NCI-H526 treated with DMSO at 0.1 percent for 48 hours (cell line): ENCODE measurements at regions not wholly inside any gene's neighbourhood (a gene's known extent, or its start where the extent isn't known, plus 50 kb on each side); places are given as distances from the start of the nearest gene placed in this dataset.

ENCODE experiments used
- DNase-seq: peaks from one replicate; lab custom pipeline; 2025; lab: John Stamatoyannopoulos, UW

DNA sequence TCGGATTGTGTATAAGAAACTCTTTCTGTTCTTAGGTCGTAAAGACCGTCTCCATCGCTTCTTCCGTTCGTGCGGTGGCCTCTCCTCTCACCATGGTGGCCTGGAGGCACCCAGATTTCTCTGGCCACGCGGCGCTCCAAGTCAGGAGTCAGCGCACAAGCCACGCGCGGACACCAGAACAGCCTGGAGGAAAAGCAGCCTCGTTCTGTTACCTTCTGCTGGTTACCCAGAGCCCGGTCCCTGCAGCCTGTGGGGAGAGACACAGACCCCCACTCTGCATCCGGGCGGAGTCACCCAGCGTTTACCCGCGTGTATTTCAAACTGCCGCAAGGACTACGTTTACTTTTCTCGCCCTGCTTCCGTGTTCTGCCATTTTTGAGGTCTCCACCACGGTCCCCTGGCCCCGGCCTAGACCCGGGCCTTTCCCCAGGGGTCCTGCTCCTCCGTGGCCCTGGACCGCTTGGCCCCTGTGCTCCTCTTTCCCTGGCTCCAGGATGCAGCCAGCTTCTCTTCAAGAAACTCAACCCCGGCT, 776.1 kb downstream of the BRD1 start:
- DNase-seq, result no peak

DNA sequence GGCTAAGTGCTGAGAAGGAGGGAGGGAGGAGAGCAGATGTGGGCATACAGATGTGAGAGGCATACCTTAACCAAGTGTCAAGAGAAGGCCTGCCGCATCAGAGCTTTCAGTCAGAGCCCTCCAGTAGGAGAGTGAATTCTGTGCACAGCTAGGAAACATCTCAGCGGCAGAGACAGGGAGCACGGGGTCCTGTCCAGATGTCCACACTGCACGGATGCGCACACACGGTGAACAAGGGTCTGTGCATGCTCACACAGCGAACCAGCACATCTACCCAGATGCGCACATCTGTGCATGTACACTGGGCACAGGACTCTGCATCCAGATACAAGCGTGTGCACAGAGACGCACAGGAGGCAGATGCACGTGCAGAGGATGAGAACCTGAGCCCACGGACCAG, 778.0 kb downstream of the BRD1 start:
- DNase-seq, result no peak

DNA sequence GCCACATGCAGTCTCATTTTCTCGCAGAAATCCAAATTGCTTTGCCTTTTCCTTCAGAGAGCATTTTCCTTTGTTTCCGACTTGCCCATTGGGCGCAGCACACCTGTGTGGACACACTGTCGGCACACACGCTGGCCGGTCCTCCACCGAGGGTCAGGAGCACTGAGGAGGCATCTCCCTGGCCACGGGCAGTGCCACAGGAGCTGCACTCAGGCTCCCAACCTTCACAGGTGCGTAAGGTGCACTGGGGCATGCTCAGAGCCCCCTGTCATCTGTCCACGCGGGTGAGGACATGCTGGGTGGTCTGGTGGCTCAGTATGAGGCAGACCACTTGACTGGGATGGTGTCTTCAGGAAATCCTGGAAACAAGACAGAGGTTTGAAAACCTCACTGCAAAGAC, 779.1 kb downstream of the BRD1 start:
- DNase-seq, result no peak

DNA sequence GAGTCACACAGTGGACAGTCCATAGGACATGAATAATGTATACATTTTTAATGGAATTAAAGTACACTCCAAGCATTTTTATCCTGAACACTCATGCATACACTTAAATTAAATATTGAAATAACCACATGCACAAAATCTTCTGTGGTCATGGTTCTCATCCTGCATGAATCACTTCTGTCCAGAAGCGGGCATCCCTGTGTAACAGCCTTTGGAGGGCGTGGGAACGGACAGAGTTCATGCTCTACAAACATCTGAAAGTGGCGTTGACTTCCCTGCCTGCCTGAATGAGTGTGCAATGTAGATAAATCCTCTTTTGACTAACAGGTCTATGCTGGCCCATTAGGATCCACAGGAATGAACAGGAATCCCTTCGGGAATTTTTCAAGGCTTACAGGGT, 780.2 kb downstream of the BRD1 start:
- no peak for DNase-seq

DNA sequence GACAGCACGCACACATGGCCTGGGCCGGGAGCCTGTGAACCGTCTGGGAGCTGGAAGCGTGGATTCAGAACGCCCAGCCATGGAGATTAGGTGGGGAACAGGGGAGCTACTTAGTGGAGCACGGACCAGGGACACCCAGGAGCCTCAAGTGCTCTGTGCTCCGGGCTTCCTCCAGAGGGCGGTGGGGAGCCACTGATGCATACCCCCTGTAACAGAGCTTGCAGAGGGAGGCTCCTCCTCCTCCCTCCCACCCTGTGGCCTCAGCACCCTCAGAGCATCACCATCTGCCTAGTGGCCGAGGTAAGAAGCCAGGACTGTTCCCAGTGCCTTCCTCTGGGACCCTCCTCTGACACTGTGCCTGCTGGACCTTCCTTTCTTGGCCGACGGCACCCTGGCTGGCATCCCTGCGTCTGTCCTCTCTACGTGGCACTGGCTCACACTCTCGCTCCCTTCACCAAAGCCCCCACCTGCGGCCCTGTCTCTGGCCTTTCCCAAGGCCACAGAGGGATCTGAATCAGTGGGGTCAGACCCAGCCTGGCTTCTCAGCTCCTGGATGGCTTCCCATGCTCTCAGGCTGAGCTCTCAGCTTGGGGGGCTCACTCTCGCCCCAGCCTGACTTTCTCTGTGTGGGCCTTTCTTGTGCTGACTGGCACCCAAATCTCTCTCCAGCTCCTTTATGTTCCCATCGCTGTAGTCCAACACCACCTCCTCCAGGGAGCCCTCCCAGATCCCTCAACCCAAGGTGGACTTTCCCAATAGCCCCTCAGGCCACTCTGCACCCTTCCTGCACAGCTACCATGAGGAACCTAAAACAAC, 780.9 kb downstream of the BRD1 start:
- DNase-seq, result peak; percentile 16

DNA sequence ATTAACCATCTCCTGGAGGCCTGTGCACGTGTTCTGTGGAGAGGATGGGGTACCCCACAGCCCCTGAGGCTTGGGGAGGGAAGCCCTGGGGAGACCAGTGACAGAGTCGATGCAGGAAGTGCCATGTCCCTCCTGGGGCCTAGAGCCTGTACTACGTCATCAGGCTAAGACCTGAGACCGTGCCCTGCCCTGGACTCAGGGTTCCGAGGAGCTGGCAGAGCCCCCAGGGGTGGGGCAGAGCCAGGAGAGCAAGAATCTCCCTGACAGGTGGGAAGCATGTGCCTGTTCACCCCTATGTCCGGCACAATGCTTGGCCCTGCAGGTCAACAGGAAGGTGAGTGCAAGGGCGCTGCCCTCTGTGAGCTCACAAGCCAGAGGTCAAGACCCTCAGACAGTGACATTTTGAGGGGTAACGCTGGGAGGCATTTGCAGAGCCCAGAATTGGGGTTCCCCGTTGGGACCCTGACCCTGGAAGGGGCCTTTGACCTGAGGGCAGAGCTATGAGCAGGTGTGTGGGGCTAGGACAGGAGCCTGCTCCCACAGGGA, 781.6 kb downstream of the BRD1 start:
- DNase-seq, result no peak

DNA sequence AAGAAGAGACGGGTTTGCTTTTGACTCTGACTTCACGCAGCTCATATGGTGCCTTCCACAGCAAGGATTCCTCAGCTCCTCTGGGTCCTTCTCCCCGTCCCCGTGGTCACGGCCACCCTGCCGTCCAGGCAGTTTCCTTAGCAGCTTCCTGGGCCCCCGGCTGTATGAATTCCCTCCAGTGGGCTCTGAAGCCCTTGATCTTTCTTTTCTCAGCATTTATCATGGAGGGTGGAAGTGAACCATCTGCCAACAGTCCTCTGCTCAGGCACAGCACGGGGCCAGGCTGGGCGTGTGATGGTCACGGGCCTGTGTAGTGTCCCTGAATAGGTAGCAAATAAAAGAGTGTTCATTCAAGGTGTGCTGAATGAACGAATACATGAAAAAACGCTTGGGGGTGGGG, 782.4 kb downstream of the BRD1 start:
- no peak for DNase-seq

DNA sequence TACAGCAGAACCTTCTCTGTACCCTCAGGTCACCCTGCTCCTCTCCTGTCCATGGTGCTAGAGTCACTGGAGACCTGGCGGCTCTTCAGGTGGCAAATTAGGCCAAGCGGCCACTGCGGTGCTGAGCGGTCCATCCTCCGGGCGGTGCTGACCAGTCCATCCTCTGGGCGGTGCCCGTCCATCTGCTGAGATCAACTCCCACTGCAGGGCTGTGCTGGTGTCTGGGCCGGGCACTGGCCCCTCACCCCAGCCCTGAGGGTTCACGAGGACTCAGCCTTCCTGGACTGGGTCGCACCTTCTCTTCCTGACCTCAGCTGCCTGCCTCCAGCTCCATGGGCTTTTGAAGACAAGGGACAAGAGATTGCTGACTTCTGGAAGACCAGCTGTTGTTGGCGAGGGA, 782.9 kb downstream of the BRD1 start:
- no peak for DNase-seq

DNA sequence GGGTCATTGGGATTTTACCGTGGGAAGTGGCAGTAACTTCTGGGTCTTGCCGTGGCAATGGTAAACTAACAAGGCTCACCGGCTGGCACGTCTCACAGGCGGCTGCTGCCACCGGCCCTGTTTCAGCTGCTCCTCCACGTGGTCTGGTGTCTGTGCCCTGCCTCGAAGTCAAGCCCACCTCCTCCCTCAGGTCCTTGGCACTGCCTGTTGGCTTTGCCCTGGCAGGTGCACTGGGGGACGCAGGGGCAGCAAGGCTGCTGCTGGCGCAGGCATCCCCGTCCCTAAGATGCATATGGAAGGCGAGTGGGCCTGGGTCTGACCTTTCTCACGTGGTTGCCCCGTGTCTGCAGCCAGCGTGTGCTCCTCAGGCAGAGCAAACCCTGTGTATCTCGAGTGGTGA, 783.6 kb downstream of the BRD1 start:
- no peak for DNase-seq

DNA sequence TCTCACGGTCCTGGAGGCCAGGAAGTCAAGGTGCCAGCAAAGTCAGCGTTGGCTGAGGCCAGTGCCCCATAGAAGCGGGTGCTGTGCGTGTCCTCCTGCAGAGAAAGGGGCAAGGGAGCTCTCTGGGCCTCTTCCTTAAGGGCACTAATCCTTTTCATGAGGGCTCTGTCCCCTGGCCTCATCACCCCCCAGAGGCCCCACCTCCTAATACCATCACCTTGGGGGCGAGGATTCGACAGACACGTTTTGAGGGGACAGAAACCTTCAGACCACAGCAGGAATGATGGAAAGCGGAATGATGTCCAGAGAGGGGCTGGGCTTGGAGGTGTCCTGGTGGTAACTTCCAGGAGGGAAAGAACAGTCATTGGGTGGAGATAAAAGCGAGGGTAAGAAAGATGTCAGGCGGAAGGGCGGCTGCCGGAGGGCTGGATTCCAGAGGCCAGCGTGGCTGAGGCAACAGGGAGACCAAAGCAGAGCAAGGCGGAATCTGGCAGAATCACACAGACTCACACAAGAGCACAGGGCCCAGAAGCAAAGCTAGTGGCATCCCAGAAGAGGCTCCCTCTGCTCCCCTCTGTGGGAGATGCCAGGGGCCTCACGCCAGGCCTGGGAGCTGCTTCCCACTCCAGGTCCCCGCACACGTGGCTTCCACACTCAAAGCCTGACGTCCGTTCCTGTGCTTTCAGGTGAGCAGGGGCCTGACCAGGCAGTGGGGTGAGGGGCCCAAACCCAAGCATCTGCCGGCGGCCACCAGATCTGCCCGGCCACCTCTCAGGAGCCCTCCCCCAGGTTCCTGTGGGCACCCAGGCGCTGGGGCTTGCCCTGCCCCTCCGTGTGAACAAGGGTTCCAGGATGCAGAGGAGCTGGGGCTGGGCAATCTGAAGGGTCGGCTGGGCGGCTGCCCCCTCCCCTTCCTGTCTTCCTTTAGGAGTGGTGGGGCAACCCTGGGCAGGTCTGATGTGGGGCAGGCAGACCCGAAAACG, 784.5 kb downstream of the BRD1 start:
- DNase-seq, result no peak

DNA sequence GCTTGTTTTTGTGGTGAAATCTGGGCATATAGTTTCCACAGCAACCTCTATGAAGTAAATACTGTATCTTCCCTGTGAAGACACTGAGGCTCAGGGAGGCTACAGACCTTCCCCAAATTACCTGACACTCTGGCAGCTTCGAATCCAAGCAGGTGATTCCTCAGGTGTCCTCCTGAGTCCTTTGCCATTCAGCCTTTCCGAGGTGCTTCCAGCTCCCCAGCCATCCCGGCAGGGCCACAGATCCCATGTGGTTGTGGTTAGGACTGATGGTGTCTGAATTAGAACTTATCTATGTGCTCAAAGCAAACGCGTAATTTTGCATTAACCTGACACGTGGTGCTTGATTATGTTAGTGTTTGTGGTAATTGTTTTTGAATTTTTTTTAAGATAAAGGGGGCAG, 785.6 kb downstream of the BRD1 start:
- DNase-seq, result no peak

DNA sequence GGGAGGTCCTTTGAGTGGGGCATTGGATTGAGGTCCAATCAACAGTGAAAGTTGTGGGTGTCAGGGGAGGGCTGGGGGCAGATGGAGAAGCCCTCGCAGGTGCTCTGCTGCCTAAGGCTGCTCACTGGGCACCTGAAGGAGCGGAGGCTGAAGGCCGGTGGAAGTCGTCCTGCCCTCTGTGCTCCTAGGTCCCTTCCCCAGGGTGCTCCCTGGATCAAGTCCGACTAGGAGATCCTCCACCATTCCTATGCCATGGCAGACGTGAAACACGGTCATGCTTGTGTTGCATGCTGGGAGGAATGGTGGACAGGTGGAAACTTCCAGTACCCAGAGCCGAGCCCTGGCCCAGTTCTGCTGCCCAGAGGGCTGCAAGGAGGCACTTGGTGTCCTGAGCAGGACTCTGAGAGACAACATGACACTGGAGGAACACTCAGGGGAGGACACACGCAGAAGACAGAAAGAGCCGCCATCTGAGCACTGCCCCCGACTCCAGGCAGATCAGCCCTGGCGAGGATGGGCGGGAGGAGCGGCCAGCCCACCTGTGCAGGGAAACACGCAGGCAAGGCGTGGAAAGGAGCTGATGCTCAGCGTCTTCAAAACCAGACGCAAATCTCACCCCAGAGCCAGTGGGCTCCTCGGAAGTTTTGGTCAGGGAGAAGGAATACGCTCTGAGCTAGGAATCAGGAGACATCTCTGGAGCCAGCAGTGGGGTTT, 786.8 kb downstream of the BRD1 start:
- no peak for DNase-seq

DNA sequence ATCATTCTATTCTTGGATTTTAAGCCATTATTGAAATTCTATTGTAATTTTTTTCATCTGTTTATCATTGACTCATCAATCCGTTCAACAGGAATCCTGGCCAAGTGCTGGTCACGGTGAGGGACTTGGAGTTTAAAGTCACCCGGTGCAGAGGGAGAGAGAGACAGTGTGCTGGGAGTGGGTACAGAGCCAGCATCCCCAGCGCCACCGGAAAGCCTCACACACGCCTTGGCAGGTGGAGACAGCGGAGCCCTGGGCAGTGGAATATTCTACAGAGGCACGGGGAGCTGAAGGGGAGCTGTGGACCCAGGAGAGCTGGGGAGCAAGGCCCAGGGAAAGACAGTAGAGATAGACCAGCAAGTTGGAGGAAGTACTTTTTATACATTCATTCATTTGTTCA, 787.6 kb downstream of the BRD1 start:
- no peak for DNase-seq

DNA sequence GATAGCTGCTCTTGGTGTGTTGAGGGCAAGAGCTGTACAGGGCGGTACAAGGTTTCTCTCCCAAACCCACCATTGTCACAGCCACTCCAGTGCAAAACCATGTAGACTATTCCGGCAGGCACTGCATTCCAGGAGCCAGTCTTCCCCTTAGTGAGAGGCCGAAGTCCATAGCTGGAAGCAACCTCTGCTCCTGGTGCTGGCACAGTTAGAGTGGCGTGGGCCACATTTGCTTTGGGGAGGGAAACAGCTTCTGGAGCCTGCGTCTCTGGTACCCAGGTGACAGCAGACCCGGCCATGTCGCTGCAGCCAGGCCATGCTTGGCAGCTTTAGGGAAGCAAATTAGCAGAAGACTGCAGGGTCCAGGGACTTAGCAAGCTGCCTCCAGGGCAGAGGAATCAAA, 788.0 kb downstream of the BRD1 start:
- DNase-seq, result no peak

DNA sequence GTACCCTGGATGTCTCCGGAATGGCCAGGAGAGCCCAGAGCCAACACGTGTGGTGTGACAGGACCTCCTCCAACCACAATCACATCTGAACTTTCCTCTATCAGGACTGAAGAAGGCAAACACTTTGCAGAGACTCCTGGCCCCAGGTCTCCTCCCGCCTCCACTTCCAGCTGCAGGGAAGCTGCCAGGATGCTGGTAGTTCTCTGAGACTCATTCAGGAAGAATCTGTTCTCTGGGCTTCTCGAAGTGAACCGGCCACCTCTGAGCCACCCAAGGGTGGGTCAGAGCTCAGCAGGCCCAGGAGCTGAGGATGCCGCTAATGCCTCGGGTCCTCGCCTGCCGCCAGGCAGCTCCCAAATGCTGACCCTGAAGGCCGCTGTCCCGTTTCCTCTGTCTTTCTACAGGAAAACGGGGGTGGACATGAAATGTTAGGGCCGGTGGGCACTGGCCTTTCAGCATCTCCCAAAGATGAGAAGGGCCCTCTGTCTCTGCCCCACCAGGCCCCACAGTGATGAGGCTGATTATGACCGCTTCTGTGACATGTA, 789.9 kb downstream of the BRD1 start:
- no peak for DNase-seq

DNA sequence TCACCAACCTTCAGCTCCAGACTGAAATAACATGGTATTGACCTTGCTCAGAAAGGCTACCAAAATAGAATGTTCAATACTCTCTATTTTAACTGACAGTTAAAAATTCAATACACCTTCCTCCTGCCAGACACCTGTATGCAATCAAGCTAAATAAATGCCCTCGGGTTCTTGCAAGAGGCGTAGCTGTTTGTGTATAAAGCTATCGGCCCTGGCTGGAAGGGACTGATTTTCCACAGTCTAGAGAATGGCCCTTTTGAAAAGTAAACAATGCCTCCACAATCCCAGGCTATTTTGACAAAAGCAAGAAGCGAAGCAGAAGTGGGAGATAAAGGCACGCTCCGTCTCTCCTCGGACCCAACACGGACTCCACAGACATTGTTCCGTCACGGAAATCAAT, 791.2 kb downstream of the BRD1 start:
- no peak for DNase-seq

DNA sequence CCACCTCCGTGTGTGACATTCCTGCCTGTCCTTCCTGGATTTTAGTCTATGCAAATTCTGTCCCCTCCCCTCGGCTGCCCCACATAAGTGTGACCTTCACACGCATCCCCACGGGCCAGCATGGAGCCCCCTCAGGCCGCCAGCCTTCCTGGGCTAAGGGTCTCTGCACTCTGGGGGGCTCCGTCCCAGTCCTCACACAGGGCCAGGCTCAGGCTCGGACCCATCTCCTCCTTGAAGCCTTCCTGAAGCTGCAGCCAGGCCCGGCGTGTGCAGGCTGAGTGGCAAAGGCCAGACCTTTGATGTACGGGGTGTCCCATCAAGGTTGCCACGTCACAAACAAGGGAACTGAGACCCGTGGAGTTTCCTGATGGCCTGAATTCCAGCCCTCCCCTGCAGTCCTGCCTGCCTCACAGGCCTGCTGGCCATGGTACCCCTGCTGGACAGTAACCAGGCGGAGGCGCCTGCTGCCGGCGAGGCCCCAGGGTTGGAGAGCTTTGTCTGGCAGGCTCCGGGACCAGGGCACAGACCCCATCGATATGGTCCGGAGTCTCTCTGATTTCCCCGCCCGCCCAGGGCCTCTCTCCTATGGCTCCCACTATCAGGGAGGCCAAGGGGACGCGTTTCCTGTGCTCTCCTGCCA, 791.7 kb downstream of the BRD1 start:
- DNase-seq, result no peak

DNA sequence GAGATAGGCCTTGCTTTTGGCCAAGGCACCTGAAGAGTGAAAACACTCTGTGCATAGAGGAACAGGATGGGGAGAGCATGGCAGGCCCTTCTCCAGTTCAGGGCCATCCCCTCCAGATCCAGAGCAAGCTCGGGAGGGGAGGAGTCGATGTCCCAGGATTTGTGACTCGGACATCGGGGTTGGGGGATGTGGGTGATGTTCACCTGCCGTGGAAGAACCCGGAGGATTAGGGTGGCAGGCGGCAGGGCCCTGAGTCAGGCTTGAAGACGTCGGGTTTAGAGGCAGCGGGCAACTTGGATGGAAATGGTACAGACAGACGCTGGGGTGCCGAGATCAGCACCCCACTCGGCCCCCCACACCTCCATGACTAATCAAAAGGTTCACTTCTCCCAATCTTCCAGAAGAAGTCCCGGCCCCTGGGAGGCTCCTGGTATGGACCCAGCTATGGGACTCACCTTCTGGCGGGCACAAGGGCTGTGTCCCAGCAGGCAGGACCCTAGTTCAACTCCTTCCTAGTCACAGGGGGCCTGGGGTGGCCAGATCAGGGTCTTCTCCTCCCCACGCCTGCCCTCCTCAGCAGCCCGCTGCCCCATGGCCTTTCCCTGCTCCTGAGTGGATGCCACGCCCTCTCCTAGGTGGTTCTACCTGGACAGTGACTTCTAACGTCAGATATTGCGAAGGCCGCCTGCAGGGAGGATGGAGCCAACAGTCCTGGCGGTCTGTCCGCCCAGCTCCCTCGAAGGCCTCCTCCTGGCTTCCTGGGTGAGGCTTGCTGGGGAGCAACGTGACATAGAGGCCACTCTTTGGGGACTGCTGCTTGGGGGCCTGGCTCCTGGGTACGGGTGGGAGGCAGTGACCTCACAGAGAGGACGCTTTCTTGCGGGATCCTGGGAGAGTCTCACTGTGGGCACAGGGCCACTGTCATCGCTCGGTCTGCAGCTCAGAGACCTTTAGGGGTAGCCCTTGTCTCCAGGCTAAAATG, 792.5 kb downstream of the BRD1 start:
- no peak for DNase-seq

DNA sequence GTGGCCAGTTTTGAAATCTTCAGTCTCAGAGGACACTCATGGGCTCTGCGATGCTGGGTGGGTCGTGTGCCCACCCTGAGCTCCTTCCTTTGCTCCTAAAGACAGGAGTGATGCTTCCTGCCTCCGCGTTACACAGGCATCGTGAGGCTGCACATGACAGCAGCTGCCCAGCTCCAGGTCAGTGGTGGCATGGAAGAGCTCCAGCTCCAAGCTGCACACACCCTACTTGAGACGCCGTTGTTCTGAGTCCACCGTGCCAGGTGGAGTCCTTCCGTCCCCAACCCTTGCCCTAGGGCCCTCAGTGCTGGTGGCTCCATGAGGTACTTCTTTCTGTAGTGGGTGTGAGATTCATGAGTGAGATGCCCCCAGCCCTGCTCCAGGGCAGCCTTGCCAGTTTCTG, 794.1 kb downstream of the BRD1 start:
- DNase-seq, result no peak

DNA sequence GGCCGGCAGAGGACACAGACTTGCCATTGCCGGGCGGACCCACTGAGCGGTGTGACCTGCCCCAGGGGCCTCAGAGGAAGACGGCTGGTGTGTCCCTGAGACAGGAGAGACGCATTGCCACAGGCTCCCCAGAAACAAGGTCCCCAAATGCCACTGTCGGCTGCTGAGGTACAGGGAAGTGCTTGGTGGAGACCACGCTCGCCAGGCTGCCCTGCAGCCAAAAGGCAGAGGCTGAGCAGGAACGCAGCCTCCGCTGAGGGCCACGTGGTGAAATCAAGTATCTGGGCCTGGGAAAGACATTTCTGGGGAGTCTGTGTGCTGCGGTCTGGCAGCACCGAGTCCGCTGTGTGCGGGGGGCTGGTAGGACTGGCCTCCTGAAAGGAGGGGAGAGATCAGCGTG, 794.9 kb downstream of the BRD1 start:
- DNase-seq, result no peak
